ENCODE measurements at regions not wholly inside any gene's neighbourhood (a gene's known extent, or its start where the extent isn't known, plus 50 kb on each side); places are given as distances from the start of the nearest gene placed in this dataset.

GRCh38 chr5:58202941-58203444 lies 256.9 kb downstream of the PLK2 start:
- DNase-seq (no peak), ATAC-seq (no peak)
- Mint-ChIP-seq H3K27ac (no peak overlapping the region), H3K4me1 (ENCODE audit: low read depth) (no peaks in the 10 kb centered on the region), H3K4me3 (no peak overlapping the region), H3K36me3 (ENCODE audit: low read depth) (no peaks in the 10 kb centered on the region), H3K9me3 (no peaks in the 10 kb centered on the region), H3K27me3 (peaks cover 3% of the 10 kb centered on the region)
- POLR2A ChIA-PET, result no interaction called here
- CTCF ChIA-PET, result no interaction called here
- no peak for TF ChIP-seq CTCF (IDR thresholded peaks at IDR 0.05)
- intact Hi-C loops (cut with micrococcal nuclease), result no loop called here

- H3K4me1 Mint-ChIP-seq (ENCODE audit: low read depth), result no peaks in the 10 kb centered on the region
- intact Hi-C loops (cut with micrococcal nuclease), result no loop called here
- ATAC-seq (no peak), DNase-seq (no peak)
- H3K4me3 Mint-ChIP-seq, result no peak overlapping the region
- no peak for TF ChIP-seq CTCF (IDR thresholded peaks at IDR 0.05)
- H3K9me3 Mint-ChIP-seq, result no peaks in the 10 kb centered on the region
- H3K27ac Mint-ChIP-seq, result no peak overlapping the region
- ChIA-PET POLR2A (no interaction called here), CTCF (no interaction called here)
- H3K27me3 Mint-ChIP-seq, result peaks cover 2% of the 10 kb centered on the region
- H3K36me3 Mint-ChIP-seq (ENCODE audit: low read depth), result no peaks in the 10 kb centered on the region
Observed at GRCh38 chr5:58201922-58202648, 257.8 kb downstream of the PLK2 start.

GRCh38 chr5:58200451-58200850 lies 259.4 kb downstream of the PLK2 start:
- POLR2A ChIA-PET, result no interaction called here
- H3K4me3 Mint-ChIP-seq, result no peak overlapping the region
- no peak for DNase-seq

GRCh38 chr5:58199087-58199486 lies 260.8 kb downstream of the PLK2 start:
- no peak for ATAC-seq
- Mint-ChIP-seq H3K4me3 (no peak overlapping the region), H3K27ac (no peak overlapping the region), H3K4me1 (ENCODE audit: low read depth) (no peaks in the 10 kb centered on the region), H3K36me3 (ENCODE audit: low read depth) (no peaks in the 10 kb centered on the region), H3K27me3 (no peaks in the 10 kb centered on the region), H3K9me3 (peaks cover 1% of the 10 kb centered on the region)
- no peak for DNase-seq
- ChIA-PET CTCF (interaction anchor here (1.2 kb wide), 1 partner anchor 9 kb away, joined by 3 read pairs; no protein-coding TSS in a partner anchor), POLR2A (no interaction called here)
- no peak for TF ChIP-seq CTCF (IDR thresholded peaks at IDR 0.05)
- intact Hi-C loops (cut with micrococcal nuclease), result no loop called here

More at GRCh38 chr5:58200451-58200850, 259.4 kb downstream of the PLK2 start:
- CTCF ChIA-PET, result no interaction called here
- peaks cover 2% of the 10 kb centered on the region for H3K27me3 Mint-ChIP-seq
- intact Hi-C loops (cut with micrococcal nuclease), result loop anchor here (1.0 kb wide), 1 partner anchor 8 kb away; no protein-coding TSS in a partner anchor
- TF ChIP-seq CTCF (IDR thresholded peaks at IDR 0.05), result no peak
- no peak overlapping the region for H3K27ac Mint-ChIP-seq
- ATAC-seq, result no peak
- H3K9me3 Mint-ChIP-seq, result no peaks in the 10 kb centered on the region
- H3K36me3 Mint-ChIP-seq (ENCODE audit: low read depth), result no peaks in the 10 kb centered on the region
- no peaks in the 10 kb centered on the region for H3K4me1 Mint-ChIP-seq (ENCODE audit: low read depth)

GRCh38 chr5:58198330-58198729 lies 261.6 kb downstream of the PLK2 start:
- Mint-ChIP-seq H3K4me3 (no peak overlapping the region), H3K27ac (no peak overlapping the region), H3K4me1 (ENCODE audit: low read depth) (no peaks in the 10 kb centered on the region), H3K36me3 (ENCODE audit: low read depth) (no peaks in the 10 kb centered on the region), H3K9me3 (peaks cover 1% of the 10 kb centered on the region), H3K27me3 (no peaks in the 10 kb centered on the region)
- CTCF ChIA-PET, result interaction anchor here (1.2 kb wide), 1 partner anchor 9 kb away, joined by 3 read pairs; no protein-coding TSS in a partner anchor
- no peak for TF ChIP-seq CTCF (IDR thresholded peaks at IDR 0.05)
- intact Hi-C loops (cut with micrococcal nuclease), result no loop called here
- POLR2A ChIA-PET, result no interaction called here
- no peak for ATAC-seq
- DNase-seq, result no peak
